Central memory CD8-positive, alpha-beta T cell (primary cell): ENCODE measurements at regions not wholly inside any gene's neighbourhood (a gene's known extent, or its start where the extent isn't known, plus 50 kb on each side); places are given as distances from the start of the nearest gene placed in this dataset.

Experiments used
- ATAC-seq: fragments of 150-1000 bp; cut with Tn5 transposase; replicated peaks from 2 replicates; pipeline ENCODE4 v1.10.0; 2022; ENCODE audit warnings: mild to moderate bottlenecking, moderate FRiP score, moderate number of reproducible peaks; ENCODE audit not compliant: poor library complexity, severe bottlenecking; ENCODE audit errors: extremely low read depth
- DNase-seq, 2 donors: peaks; one replicate each; pipeline ENCODE4 v3.0.0; 2021; ENCODE audit warnings: low spot score in 2 of 2
- H3K27ac Mint-ChIP-seq: one replicate; pipeline ENCODE4 v1.8.0; 2022; ENCODE audit warnings: low read depth, mild to moderate bottlenecking, moderate library complexity, mixed read lengths
- H3K27me3 Mint-ChIP-seq: one replicate; pipeline ENCODE4 v1.8.0; 2022; ENCODE audit warnings: mixed read lengths
- H3K36me3 Mint-ChIP-seq: one replicate; pipeline ENCODE4 v1.8.0; 2022; ENCODE audit warnings: mild to moderate bottlenecking, moderate library complexity, mixed read lengths; ENCODE audit not compliant: insufficient read depth
- H3K4me1 Mint-ChIP-seq: one replicate; pipeline ENCODE4 v1.8.0; 2022; ENCODE audit warnings: mixed read lengths
- H3K4me3 Mint-ChIP-seq: one replicate; pipeline ENCODE4 v1.8.0; 2022; ENCODE audit warnings: mild to moderate bottlenecking, moderate library complexity, mixed read lengths
- H3K9me3 Mint-ChIP-seq: one replicate; pipeline ENCODE4 v1.8.0; 2022; ENCODE audit warnings: mixed read lengths

DNA sequence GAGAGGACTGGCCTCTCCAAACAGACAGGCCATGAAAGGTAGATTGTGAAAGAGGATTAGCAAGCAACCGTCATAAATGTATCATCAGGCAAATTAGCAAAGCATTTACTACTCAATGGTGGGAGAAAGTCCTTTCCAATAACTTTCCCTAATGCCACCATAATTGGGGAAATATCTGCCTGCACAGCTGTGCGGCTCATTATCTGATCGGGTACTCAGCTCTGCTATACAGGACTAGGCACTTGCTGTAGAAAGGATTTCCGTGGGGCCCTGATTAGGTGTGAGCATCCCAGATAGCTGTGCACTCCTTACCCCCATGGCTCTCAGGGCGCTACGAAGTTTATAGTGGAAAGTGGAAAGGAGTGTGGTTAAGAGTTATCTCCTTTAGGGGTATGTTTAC lies 309.7 kb upstream of the PLET1 start:
- H3K27ac Mint-ChIP-seq: no peak overlapping the region
- no peak overlapping the region for H3K4me3 Mint-ChIP-seq
- no peaks in the 10 kb centered on the region for H3K4me1 Mint-ChIP-seq
- H3K9me3 Mint-ChIP-seq: no peaks in the 10 kb centered on the region
- no peak for DNase-seq
- H3K36me3 Mint-ChIP-seq: no peaks in the 10 kb centered on the region
- ATAC-seq: no peak
- H3K27me3 Mint-ChIP-seq: peaks cover 45% of the 10 kb centered on the region

DNA sequence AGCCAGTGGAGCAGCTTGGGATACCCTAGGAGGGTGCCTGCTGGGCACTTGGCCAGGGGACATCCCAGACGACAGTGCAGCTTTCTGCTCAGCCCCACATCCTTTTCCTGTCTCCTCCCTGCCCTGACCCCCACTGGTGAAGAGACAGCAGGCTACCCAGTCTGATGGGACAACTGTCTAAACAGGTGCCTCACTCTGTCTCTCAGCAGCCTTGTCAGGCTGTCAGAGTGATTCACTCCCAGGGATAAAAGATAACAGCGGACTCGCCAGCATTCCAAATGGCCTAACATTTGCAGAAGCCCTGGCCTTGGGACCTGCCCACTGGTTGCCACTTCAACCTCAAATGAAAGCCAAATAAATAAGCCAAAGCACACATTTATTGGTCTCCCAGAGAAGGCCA lies 318.6 kb upstream of the PLET1 start:
- H3K9me3 Mint-ChIP-seq: no peaks in the 10 kb centered on the region
- H3K27me3 Mint-ChIP-seq: no peaks in the 10 kb centered on the region
- DNase-seq: no peak
- no peaks in the 10 kb centered on the region for H3K36me3 Mint-ChIP-seq
- H3K27ac Mint-ChIP-seq: no peak overlapping the region
- no peak for ATAC-seq
- no peak overlapping the region for H3K4me3 Mint-ChIP-seq
- no peaks in the 10 kb centered on the region for H3K4me1 Mint-ChIP-seq

DNA sequence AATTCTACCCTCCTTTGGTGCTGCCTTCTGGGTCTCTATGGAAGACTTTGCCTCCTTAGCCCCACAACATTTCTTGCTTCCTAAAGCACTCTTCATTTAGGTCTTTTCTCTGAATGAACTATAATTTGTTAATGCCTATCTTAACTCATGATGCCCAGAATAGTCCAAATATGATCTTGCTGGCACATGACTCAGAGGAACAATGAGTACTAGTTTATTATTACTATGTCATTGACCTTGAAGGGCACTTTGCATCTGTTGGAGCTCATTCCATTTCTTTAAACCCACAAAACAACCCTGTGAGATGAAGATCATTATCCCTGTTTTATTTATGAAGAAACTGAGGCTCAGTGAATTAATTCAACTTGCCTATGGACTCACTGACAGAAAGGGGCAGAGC lies 320.2 kb upstream of the PLET1 start:
- Mint-ChIP-seq H3K4me1 (no peaks in the 10 kb centered on the region), H3K27ac (no peak overlapping the region), H3K27me3 (no peaks in the 10 kb centered on the region), H3K4me3 (no peak overlapping the region), H3K9me3 (no peaks in the 10 kb centered on the region), H3K36me3 (no peaks in the 10 kb centered on the region)
- DNase-seq (no peak), ATAC-seq (no peak)

DNA sequence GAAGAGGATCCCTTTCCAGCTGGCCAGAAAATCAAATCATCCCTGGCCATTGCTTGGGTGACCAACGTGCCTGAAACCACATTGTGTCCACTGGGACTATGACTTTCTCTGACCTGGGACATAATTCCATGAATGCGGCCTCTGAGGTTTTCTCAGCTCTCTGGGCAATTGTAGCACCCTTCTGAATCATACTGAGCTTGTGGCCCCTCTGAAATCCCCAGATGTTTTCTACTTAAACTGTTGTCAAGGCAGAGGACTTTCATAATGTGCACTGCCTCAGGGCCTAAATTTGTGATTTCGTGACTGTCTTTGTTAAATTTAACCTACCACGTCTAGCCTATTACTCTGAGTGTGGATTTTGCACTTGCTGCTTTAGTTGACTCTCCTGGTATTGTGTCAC lies 321.1 kb upstream of the PLET1 start:
- H3K36me3 Mint-ChIP-seq: no peaks in the 10 kb centered on the region
- no peak for ATAC-seq
- no peaks in the 10 kb centered on the region for H3K27me3 Mint-ChIP-seq
- H3K27ac Mint-ChIP-seq: no peak overlapping the region
- DNase-seq: no peak
- H3K9me3 Mint-ChIP-seq: no peaks in the 10 kb centered on the region
- no peak overlapping the region for H3K4me3 Mint-ChIP-seq
- H3K4me1 Mint-ChIP-seq: no peaks in the 10 kb centered on the region

DNA sequence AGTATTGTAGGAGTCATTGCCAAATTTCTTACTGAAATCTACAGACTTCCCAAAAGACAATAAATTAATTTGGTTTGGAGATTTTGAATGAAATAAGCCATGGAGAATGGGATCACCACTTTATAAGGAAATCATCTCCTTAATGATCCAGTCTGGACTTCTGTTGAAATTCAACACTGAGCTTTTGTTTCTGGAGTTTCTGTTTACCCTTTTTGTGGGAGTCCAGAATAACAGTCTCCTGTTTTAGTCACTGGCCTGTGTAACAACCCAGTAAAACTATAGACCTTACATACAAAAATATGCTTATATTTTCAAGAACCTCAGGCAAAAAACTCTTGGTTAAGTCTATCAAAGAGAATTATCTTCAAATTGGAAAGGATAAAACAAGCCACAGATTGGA lies 321.7 kb upstream of the PLET1 start:
- no peak overlapping the region for H3K27ac Mint-ChIP-seq
- no peaks in the 10 kb centered on the region for H3K27me3 Mint-ChIP-seq
- no peaks in the 10 kb centered on the region for H3K4me1 Mint-ChIP-seq
- DNase-seq (no peak), ATAC-seq (no peak)
- no peaks in the 10 kb centered on the region for H3K9me3 Mint-ChIP-seq
- no peaks in the 10 kb centered on the region for H3K36me3 Mint-ChIP-seq
- no peak overlapping the region for H3K4me3 Mint-ChIP-seq

DNA sequence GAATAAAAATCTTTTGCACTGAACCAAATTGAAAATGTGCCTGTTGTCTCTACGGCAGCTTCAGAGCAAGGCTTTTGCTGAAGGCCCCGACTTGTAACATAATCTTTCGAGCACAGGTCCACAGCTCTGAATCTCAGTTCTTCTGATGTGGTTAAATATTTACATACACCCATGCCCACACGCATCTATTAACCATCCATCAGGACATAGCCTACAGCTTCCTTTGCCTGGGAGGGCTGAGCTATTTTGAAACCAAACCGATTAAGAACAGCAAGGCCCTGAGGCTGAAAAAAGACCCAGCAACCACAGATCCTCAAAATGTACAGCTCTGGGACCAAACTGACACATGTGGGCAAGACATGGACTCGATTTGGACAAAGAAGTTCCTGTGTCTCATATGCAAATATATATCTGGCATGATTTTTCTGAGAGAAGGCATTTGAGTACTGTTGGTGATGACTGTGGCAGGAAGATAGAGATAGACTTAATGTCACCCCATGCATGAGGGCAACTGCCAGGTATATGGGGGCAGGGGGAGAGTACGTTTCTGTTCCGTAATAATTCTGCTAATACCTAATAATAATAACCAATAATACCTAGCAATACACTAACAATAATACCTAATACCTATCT lies 322.7 kb upstream of the PLET1 start:
- no peaks in the 10 kb centered on the region for H3K4me1 Mint-ChIP-seq
- no peaks in the 10 kb centered on the region for H3K27me3 Mint-ChIP-seq
- no peak for ATAC-seq
- H3K27ac Mint-ChIP-seq: no peak overlapping the region
- no peaks in the 10 kb centered on the region for H3K9me3 Mint-ChIP-seq
- DNase-seq: no peak
- no peaks in the 10 kb centered on the region for H3K36me3 Mint-ChIP-seq
- no peak overlapping the region for H3K4me3 Mint-ChIP-seq

DNA sequence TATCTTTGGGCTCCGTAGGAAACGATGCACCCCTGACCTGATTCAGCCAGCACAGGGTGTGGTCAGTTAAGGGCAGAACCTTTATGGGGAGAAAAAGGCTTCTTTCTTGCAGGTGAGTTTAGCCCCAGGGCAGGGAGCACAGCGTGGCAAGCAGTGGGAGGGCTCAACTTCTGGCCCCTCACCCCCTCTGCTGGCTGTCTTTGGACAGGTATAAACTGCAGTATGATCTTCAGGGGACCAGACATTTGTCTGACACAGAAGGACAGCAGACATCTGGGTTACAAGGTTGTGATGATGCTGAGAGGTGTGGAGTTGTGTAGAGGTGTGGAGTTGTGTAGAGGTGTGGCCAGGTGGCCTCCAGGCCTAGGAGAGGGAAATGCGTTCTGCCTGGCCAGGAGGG lies 324.0 kb upstream of the PLET1 start:
- Mint-ChIP-seq H3K36me3 (no peaks in the 10 kb centered on the region), H3K27me3 (no peaks in the 10 kb centered on the region), H3K4me1 (no peaks in the 10 kb centered on the region), H3K27ac (no peak overlapping the region), H3K9me3 (no peaks in the 10 kb centered on the region), H3K4me3 (no peak overlapping the region)
- DNase-seq: no peak
- no peak for ATAC-seq

DNA sequence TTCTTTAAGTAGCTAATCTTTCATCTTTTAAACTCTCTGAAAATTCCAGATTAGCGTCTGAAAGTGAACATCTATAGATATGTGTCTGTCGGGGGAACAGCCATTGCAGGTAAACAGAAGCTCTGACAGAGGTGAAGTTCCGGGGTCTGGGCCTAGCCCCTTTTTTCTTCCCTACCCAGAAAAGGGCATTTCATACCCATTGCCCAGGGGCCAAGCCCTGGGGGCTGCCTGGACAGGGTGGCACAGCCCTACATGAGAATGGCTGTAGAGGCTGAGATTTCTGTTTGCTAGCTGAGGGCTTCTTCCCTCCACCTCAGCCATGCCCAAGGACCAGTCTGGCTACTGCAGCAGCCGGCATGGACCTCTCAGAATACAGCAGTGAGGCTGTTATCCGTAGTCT lies 327.0 kb upstream of the PLET1 start:
- H3K27me3 Mint-ChIP-seq: no peaks in the 10 kb centered on the region
- H3K36me3 Mint-ChIP-seq: no peaks in the 10 kb centered on the region
- no peak overlapping the region for H3K27ac Mint-ChIP-seq
- ATAC-seq (no peak), DNase-seq (no peak)
- no peaks in the 10 kb centered on the region for H3K9me3 Mint-ChIP-seq
- no peak overlapping the region for H3K4me3 Mint-ChIP-seq
- no peaks in the 10 kb centered on the region for H3K4me1 Mint-ChIP-seq

DNA sequence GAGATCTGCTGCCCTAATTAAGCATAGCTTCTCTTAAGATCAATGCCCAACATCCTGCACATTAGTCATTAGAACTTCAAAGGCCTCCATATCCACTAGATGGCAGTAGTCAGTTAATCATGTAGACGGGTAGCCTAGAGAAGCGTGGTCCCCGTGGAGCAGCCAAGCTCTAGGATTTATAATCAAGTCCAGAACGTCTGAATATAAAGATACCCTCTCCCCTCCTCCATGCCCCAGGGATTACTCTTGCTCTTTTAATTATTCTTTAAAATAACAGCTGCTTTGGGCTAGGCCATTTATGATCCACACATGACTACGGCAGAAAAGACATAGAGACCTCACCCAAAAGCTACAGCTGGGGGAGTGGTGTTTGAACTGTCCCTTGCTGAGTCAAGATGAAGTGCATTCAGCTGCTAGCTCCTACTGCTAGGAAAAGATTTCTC lies 327.6 kb upstream of the PLET1 start:
- no peak overlapping the region for H3K27ac Mint-ChIP-seq
- no peak overlapping the region for H3K4me3 Mint-ChIP-seq
- H3K4me1 Mint-ChIP-seq: no peaks in the 10 kb centered on the region
- DNase-seq (no peak), ATAC-seq (peak; percentile 55)
- no peaks in the 10 kb centered on the region for H3K36me3 Mint-ChIP-seq
- H3K27me3 Mint-ChIP-seq: no peaks in the 10 kb centered on the region
- H3K9me3 Mint-ChIP-seq: no peaks in the 10 kb centered on the region

DNA sequence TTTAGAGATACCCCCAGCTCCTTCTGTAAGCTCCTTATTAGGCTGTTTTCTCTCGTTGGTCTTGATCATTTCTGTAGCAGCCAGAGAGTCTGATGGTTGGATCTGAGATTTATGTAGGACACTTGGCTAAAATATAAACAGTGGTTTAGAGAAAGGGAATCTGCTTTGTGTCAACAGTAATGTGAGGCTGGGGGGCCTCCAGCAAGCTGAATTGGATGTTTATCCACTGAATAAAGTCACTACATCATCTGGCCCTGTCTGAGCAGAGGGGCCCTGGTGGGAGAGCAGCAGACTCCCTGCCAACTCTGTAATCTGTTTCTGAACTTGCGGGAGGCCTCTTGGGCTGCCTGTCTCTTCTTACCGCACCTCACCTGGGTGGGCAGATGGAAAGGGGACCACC lies 328.5 kb upstream of the PLET1 start:
- no peaks in the 10 kb centered on the region for H3K4me1 Mint-ChIP-seq
- DNase-seq (no peak), ATAC-seq (no peak)
- H3K9me3 Mint-ChIP-seq: no peaks in the 10 kb centered on the region
- H3K36me3 Mint-ChIP-seq: no peaks in the 10 kb centered on the region
- no peaks in the 10 kb centered on the region for H3K27me3 Mint-ChIP-seq
- H3K27ac Mint-ChIP-seq: no peak overlapping the region
- no peak overlapping the region for H3K4me3 Mint-ChIP-seq

DNA sequence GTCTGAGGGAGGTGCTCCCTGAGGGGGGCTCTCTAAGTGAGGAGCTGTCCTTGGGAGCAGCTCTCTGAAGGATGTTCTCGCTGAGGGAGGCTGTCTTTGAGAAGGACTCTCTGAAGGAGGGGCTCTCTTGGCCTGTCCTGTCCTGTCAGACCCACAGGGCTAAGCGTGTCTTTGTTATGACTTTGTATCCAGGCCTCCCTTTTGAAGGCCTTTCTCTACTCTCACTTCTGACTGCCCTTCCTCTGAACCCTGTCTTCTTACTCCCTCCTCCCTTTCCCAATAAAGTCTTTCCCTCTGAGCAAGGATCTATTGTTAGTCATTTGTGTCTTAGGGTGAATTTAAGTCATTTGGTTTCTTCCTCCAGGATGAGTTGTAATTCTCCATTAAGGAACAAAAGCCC lies 330.1 kb upstream of the PLET1 start:
- H3K4me1 Mint-ChIP-seq: no peaks in the 10 kb centered on the region
- ATAC-seq (no peak), DNase-seq (no peak)
- no peak overlapping the region for H3K4me3 Mint-ChIP-seq
- no peaks in the 10 kb centered on the region for H3K27me3 Mint-ChIP-seq
- no peaks in the 10 kb centered on the region for H3K9me3 Mint-ChIP-seq
- no peak overlapping the region for H3K27ac Mint-ChIP-seq
- no peaks in the 10 kb centered on the region for H3K36me3 Mint-ChIP-seq

DNA sequence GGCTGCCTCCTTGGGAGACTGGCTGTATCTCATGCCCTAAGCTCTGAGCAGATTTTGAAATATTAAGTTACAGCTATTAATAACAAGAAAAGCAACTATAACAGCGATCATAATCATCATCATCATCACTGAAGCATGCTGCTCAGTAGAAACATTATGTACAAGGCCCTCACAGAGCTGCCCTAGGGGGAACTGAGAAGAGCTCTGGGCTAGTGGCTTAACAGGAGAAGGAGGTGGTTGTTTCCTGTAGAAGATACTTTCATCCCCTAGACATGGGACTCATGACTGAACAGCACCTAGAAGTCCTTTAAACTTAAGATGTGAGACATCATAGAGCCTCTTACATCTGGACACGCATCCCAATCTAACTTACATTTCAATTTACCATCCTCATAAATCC lies 332.8 kb upstream of the PLET1 start:
- H3K4me1 Mint-ChIP-seq: no peaks in the 10 kb centered on the region
- H3K9me3 Mint-ChIP-seq: no peaks in the 10 kb centered on the region
- H3K27me3 Mint-ChIP-seq: peaks cover 14% of the 10 kb centered on the region
- H3K27ac Mint-ChIP-seq: no peak overlapping the region
- no peak overlapping the region for H3K4me3 Mint-ChIP-seq
- DNase-seq (no peak), ATAC-seq (no peak)
- H3K36me3 Mint-ChIP-seq: no peaks in the 10 kb centered on the region

DNA sequence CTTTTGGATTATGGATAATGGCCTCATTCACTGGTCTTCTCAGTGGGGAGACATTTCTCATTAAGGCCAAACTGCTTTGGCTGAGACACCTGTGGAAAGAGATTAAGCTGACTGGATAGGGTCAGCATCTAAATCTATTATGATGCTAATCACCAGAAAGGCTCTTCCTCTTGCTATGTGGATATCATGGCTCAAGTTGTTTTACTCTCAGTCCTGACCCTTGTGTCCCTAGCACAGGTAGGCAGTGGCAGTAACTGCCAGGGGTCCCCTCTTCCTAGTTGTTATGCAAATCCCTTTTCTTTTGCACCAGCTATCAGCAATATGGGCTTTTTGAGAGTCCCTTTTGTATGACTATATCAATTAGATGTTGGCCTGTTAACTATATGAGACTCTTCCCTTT lies 335.7 kb upstream of the PLET1 start:
- no peaks in the 10 kb centered on the region for H3K9me3 Mint-ChIP-seq
- no peak overlapping the region for H3K27ac Mint-ChIP-seq
- H3K36me3 Mint-ChIP-seq: no peaks in the 10 kb centered on the region
- H3K27me3 Mint-ChIP-seq: peaks cover 22% of the 10 kb centered on the region
- no peaks in the 10 kb centered on the region for H3K4me1 Mint-ChIP-seq
- H3K4me3 Mint-ChIP-seq: no peak overlapping the region
- ATAC-seq (no peak), DNase-seq (no peak)

DNA sequence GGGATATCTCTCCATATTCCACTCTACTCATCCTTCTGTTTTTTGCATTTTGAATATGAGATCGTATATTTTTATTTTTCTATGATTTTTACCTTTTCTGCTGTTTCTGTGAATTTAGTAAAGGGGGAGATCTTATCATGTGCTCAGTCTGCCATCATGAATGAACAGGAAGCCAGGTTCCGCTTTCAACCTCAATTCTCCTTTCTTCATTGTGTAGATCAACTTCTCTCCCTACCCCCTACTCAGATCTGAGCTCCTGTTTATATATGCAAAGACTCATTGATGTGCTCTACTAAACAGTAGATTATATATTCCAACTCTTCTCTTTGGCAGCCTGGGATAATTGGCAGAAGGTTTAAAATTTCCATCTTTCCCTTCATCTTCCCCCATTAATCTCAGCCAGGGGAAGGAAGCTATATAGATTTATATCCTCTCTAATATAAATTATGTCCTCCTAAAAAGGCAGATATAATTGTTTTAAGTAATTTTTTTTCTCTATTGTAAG lies 336.7 kb upstream of the PLET1 start:
- H3K4me3 Mint-ChIP-seq: no peak overlapping the region
- peak overlapping the region; percentile 19 for H3K27ac Mint-ChIP-seq
- peaks cover 24% of the 10 kb centered on the region for H3K27me3 Mint-ChIP-seq
- H3K4me1 Mint-ChIP-seq: no peaks in the 10 kb centered on the region
- DNase-seq (no peak), ATAC-seq (no peak)
- no peaks in the 10 kb centered on the region for H3K36me3 Mint-ChIP-seq
- H3K9me3 Mint-ChIP-seq: no peaks in the 10 kb centered on the region
